Stimulated activated CD8-positive, alpha-beta memory T cell treated with anti-CD3 and anti-CD28 coated beads, Interleukin-7, amount 100 ng/mL, for 1 hour (primary cell): ENCODE measurements at regions not wholly inside any gene's neighbourhood (a gene's known extent, or its start where the extent isn't known, plus 50 kb on each side); places are given as distances from the start of the nearest gene placed in this dataset.
"Not testable (repeated sequence)": the region's sequence is repeated elsewhere in the genome, so short reads cannot be mapped to it uniquely, and the experiment has no call there.

ENCODE experiments used
- DNase-seq, 2 donors: peaks; one replicate each; pipeline ENCODE4 v3.0.0-alpha.2; 2020; ENCODE audit warnings: low read depth in 2 of 2

DNA sequence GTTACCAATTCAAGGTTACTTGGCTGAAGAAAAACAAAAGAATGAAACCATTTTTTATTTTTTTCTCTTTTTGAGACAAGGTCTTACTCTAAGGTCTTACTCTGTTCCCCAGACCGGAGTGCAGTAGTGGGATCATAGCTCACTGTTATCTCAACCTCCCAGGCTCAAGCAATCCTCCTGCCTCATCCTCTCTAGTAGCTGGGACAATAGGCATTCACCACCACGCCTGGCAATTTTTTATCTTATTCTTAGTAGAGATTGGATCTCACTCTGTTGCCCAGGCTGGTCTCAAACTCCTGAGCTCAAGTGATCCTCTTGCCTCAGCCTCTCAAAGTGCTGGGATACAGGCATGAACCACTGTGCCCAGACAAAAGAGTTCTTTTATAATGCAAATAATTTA lies 3732.0 kb upstream of the OR11H1 start:
- DNase-seq: not testable (repeated sequence)

DNA sequence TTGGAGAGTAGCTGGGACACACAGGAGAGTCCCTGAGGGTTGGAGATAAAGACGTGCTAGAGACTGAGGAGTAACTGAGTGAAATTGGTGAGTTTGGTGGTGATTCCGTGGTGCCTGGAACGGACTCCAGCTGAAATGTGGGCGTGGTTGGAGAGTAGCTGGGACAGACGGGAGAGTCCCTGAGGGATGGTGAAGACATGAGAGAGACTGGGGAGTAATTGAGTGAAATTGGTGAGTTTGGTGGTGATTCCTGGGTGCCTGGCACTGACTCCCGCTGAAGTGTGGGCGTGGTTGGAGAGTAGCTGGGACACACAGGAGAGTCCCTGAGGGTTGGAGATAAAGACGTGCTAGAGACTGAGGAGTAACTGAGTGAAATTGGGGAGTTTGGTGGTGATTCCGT lies 3712.5 kb upstream of the OR11H1 start:
- peak in 1 of 2 donors; percentile 1 for DNase-seq

GRCh38 chr22:11818845-11819244 lies 3709.1 kb upstream of the OR11H1 start:
- not testable (repeated sequence) for DNase-seq

GRCh38 chr22:11822326-11822725 lies 3705.7 kb upstream of the OR11H1 start:
- not testable (repeated sequence) for DNase-seq

DNA sequence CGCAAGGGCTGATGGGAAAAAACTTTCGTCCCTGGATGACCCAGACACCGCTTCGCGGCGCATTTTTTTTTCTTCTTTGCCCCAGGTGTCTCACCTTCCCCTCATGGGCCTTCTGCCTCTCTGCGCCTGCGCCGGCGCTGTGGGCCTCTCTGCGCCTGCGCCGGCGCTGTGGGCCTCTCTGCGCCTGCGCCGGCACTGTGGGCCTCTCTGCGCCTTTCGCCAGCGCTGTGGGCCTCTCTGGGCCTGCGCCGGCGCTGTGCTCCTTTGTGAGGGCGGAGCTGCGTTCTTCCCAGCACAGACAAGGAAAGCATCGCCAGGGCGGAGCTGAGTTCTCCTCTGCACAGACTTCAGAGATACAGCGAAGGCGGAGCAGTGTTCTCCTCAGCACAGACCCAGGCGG lies 3703.0 kb upstream of the OR11H1 start:
- not testable (repeated sequence) for DNase-seq

DNA sequence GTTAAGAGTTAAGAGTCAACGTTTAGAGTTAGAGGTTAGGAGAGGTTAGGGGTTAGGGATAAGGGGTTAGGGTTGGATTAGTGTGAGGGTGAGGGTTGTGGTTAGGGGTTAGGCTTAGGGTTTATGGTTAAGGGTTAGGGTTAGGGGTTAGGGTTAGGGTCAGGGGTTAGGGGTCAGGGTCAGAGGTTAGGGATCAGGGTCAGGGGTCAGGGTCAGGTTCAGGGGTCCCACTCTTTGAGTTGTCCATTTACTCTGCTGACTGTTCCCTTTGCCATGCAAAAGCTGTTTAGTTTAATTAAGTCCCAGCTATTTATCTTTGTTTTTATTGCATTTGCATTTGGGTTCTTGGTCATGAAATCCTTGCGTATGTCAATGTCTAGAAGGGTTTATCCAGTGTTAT lies 3702.0 kb upstream of the OR11H1 start:
- DNase-seq: not testable (repeated sequence)

- not testable (repeated sequence) for DNase-seq
These were observed 3698.6 kb upstream of the OR11H1 start for GRCh38 chr22:11829426-11829825.
